HepG2 (cell line): ENCODE measurements at regions not wholly inside any gene's neighbourhood (a gene's known extent, or its start where the extent isn't known, plus 50 kb on each side); places are given as distances from the start of the nearest gene placed in this dataset.

Experiments
- CEBPB ChIP-seq: IDR thresholded peaks from 2 replicates; pipeline ENCODE4 v1.6.1; 2011; ENCODE audit warnings: low read depth, low read length, improper control_type of control experiment, borderline replicate concordance
- HNF1A ChIP-seq, 2 experiments: sonication (generic) in 1 of 2; formaldehyde crosslinking in 1 of 2; IDR thresholded peaks; 2 replicates each; pipeline versions ENCODE4 v1.4.0 to v1.6.1; 2016 to 2020; ENCODE audit warnings: borderline replicate concordance in 1 of 2, low read depth in 1 of 2, mild to moderate bottlenecking in 1 of 2, missing genetic modification reagents in 1 of 2
- ZBTB40 ChIP-seq, 2 experiments: fragments of 450-650 bp in 1 of 2; sonication (generic) in 1 of 2; formaldehyde crosslinking in 1 of 2; IDR thresholded peaks; 2 replicates each; pipeline versions ENCODE4 v1.6.1 to v1.8.0; 2016 to 2022; ENCODE audit warnings: antibody characterized with exemption in 1 of 2, mild to moderate bottlenecking in 1 of 2, missing genetic modification reagents in 1 of 2
- ZNF572 ChIP-seq: sonication (generic); formaldehyde crosslinking; IDR thresholded peaks from 2 replicates; pipeline ENCODE4 v1.5.1; 2020; ENCODE audit warnings: mild to moderate bottlenecking, missing genetic modification reagents
- ZNF574 ChIP-seq: sonication (generic); formaldehyde crosslinking; IDR thresholded peaks from 2 replicates; pipeline ENCODE4 v1.4.0; 2020; ENCODE audit warnings: missing genetic modification reagents

GRCh38 chr18:10116574-10116973, 202.8 kb downstream of the VAPA start (continued):
- TF ChIP-seq ZBTB40 (IDR thresholded peaks at IDR 0.05) (no peak), ZBTB40 (CRISPR knock-in tag; IDR thresholded peaks at IDR 0.05) (no peak), HNF1A (IDR thresholded peaks at IDR 0.05; ENCODE audit: low read depth) (no peak), HNF1A (CRISPR knock-in tag; IDR thresholded peaks at IDR 0.05; ENCODE audit: borderline replicate concordance) (no peak), CEBPB (no peak), ZNF572 (CRISPR knock-in tag) (no peak), ZNF574 (CRISPR knock-in tag) (no peak)
